ENCODE measurements at regions not wholly inside any gene's neighbourhood (a gene's known extent, or its start where the extent isn't known, plus 50 kb on each side); places are given as distances from the start of the nearest gene placed in this dataset.

GRCh38 chr15:31467361-31467760 lies 140.7 kb downstream of the KLF13 start:
- TF ChIP-seq EZH2 (IDR thresholded peaks at IDR 0.05; ENCODE audit: borderline replicate concordance, insufficient read depth, low read depth, low read length, poor library complexity, severe bottlenecking) = no peak
- no peak for TF ChIP-seq CTCF (IDR thresholded peaks at IDR 0.05)
- peak overlapping the region; percentile 53 for H3K4me2 ChIP-seq (replicated peaks; ENCODE audit: low read depth, low read length, poor library complexity, severe bottlenecking)
- no peaks in the 10 kb centered on the region for H4K20me1 ChIP-seq (ENCODE audit: control insufficient read depth, insufficient read depth, low read length, poor library complexity, severe bottlenecking)
- H3K9me3 ChIP-seq (ENCODE audit: control extremely low read depth in 1 of 3, control insufficient read depth in 2 of 3, insufficient read depth in 1 of 3, low read length in 2 of 3) = no peaks in the 10 kb centered on the region
- 90% methylated on average over 4 of the region's 7 CpGs for WGBS (ENCODE audit: insufficient coverage)
- H3K27ac Mint-ChIP-seq = no peak overlapping the region
- H3K9me3 Mint-ChIP-seq (ENCODE audit: insufficient read depth) = no peaks in the 10 kb centered on the region
- H3K4me1 ChIP-seq (ENCODE audit: control insufficient read depth in 2 of 2, insufficient read depth in 2 of 2, low read length in 2 of 2) = peaks cover 23 to 32% of the 10 kb centered on the region in 2 donors
- no peaks in the 10 kb centered on the region for H3K79me2 ChIP-seq (ENCODE audit: control insufficient read depth, insufficient read depth, low read length)
- no peak for DNase-seq
- peaks cover 3% of the 10 kb centered on the region for H3K27me3 Mint-ChIP-seq
- no peaks in the 10 kb centered on the region for H3K27me3 ChIP-seq (replicated peaks in 1 of 4; ENCODE audit: control extremely low read depth in 1 of 4, control insufficient read depth in 3 of 4, insufficient read depth in 4 of 4, low read length in 3 of 4)
- H3K4me3 ChIP-seq (ENCODE audit: control extremely low read depth in 1 of 5, extremely low read depth in 1 of 5, insufficient read depth in 1 of 5, low read depth in 2 of 5, low read length in 4 of 5) = no peak overlapping the region
- no peaks in the 10 kb centered on the region for H3K36me3 ChIP-seq (replicated peaks in 1 of 2; ENCODE audit: control extremely low read depth in 1 of 2, control insufficient read depth in 1 of 2, extremely low read depth in 1 of 2, insufficient read depth in 2 of 2, low read length in 1 of 2)
- H3K4me3 Mint-ChIP-seq = no peak overlapping the region
- no peak overlapping the region for H2AFZ ChIP-seq (ENCODE audit: insufficient read depth, low read depth, low read length, poor library complexity, severe bottlenecking)
- no peak for ATAC-seq (ENCODE audit: low read depth)
- no peak overlapping the region for H3K9ac ChIP-seq (ENCODE audit: low read length)
- H3K4me1 Mint-ChIP-seq = peaks cover 48% of the 10 kb centered on the region
- POLR2A ChIA-PET = no interaction called here
- CTCF ChIA-PET = interaction anchor here (1.0 to 1.6 kb wide), 3 partner anchors 21 to 33 kb away, joined by 5 read pairs; no protein-coding TSS in a partner anchor
- intact Hi-C loops (cut with micrococcal nuclease) = no loop called here
- H3K27ac ChIP-seq (ENCODE audit: low read length in 2 of 2) = no peak overlapping the region

- intact Hi-C loops (cut with micrococcal nuclease) = no loop called here
- Mint-ChIP-seq H3K4me1 (peaks cover 59% of the 10 kb centered on the region), H3K27me3 (peaks cover 3% of the 10 kb centered on the region), H3K9me3 (ENCODE audit: insufficient read depth) (no peaks in the 10 kb centered on the region), H3K27ac (no peak overlapping the region), H3K4me3 (no peak overlapping the region)
- TF ChIP-seq EZH2 (IDR thresholded peaks at IDR 0.05; ENCODE audit: borderline replicate concordance, insufficient read depth, low read depth, low read length, poor library complexity, severe bottlenecking) = no peak
- TF ChIP-seq CTCF (IDR thresholded peaks at IDR 0.05) = no peak
- no peak overlapping the region for H3K9ac ChIP-seq (ENCODE audit: low read length)
- H3K36me3 ChIP-seq (replicated peaks in 1 of 2; ENCODE audit: control extremely low read depth in 1 of 2, control insufficient read depth in 1 of 2, extremely low read depth in 1 of 2, insufficient read depth in 2 of 2, low read length in 1 of 2) = no peaks in the 10 kb centered on the region
- H3K4me3 ChIP-seq (ENCODE audit: control extremely low read depth in 1 of 5, extremely low read depth in 1 of 5, insufficient read depth in 1 of 5, low read depth in 2 of 5, low read length in 4 of 5) = no peak overlapping the region
- peaks cover 37 to 46% of the 10 kb centered on the region in 2 donors for H3K4me1 ChIP-seq (ENCODE audit: control insufficient read depth in 2 of 2, insufficient read depth in 2 of 2, low read length in 2 of 2)
- H3K9me3 ChIP-seq (ENCODE audit: control extremely low read depth in 1 of 3, control insufficient read depth in 2 of 3, insufficient read depth in 1 of 3, low read length in 2 of 3) = no peaks in the 10 kb centered on the region
- ChIA-PET CTCF (interaction anchor here (1.3 to 6.2 kb wide), 3 partner anchors 10 to 31 kb away, joined by 3 to 31 read pairs (median 4); no protein-coding TSS in a partner anchor), POLR2A (no interaction called here)
- H3K27ac ChIP-seq (ENCODE audit: low read length in 2 of 2) = no peak overlapping the region
- ATAC-seq (ENCODE audit: low read depth) (no peak), DNase-seq (no peak)
- no peak overlapping the region for H2AFZ ChIP-seq (ENCODE audit: insufficient read depth, low read depth, low read length, poor library complexity, severe bottlenecking)
- no peaks in the 10 kb centered on the region for H3K27me3 ChIP-seq (replicated peaks in 1 of 4; ENCODE audit: control extremely low read depth in 1 of 4, control insufficient read depth in 3 of 4, insufficient read depth in 4 of 4, low read length in 3 of 4)
- no peaks in the 10 kb centered on the region for H3K79me2 ChIP-seq (ENCODE audit: control insufficient read depth, insufficient read depth, low read length)
- 86% methylated on average over 24 of the region's 24 CpGs for WGBS (ENCODE audit: insufficient coverage)
- no peak overlapping the region for H3K4me2 ChIP-seq (replicated peaks; ENCODE audit: low read depth, low read length, poor library complexity, severe bottlenecking)
- H4K20me1 ChIP-seq (ENCODE audit: control insufficient read depth, insufficient read depth, low read length, poor library complexity, severe bottlenecking) = no peaks in the 10 kb centered on the region
Measured at GRCh38 chr15:31468911-31469785, 142.5 kb downstream of the KLF13 start.

All from B cell (primary cell).